K562 (cell line): ENCODE measurements at regions not wholly inside any gene's neighbourhood (a gene's known extent, or its start where the extent isn't known, plus 50 kb on each side); places are given as distances from the start of the nearest gene placed in this dataset.

Experiments used
- C11orf30 ChIP-seq: fragments of 450-650 bp; IDR thresholded peaks from 2 replicates; pipeline ENCODE4 v1.6.1; 2016; ENCODE audit warnings: low read depth, mild to moderate bottlenecking
- CHCHD3 ChIP-seq: fragments of 250-450 bp; sonication (Bioruptor Pico); IDR thresholded peaks from 2 replicates; pipeline ENCODE4 v2.1.2; 2022; ENCODE audit warnings: mild to moderate bottlenecking
- CUX1 ChIP-seq: fragments of 200-800 bp; sonication (Bioruptor generic); IDR thresholded peaks from 2 replicates; pipeline ENCODE4 v1.6.1; 2016; ENCODE audit warnings: missing genetic modification characterization, missing compliant biosample characterization
- ETV1 ChIP-seq: fragments of 450-650 bp; conservative IDR thresholded peaks from 2 replicates; pipeline ENCODE4 v1.6.1; 2016; ENCODE audit warnings: missing genetic modification characterization, control low read depth, low read depth, missing compliant biosample characterization
- GABPA ChIP-seq: fragments of 200-800 bp; sonication (Bioruptor generic); conservative IDR thresholded peaks from 2 replicates; pipeline ENCODE4 v1.6.1; 2016; ENCODE audit warnings: low read depth, missing genetic modification characterization, missing compliant biosample characterization
- HEY1 ChIP-seq: fragments of 250-450 bp; sonication (Bioruptor Pico); IDR thresholded peaks from 2 replicates; pipeline ENCODE4 v1.5.0; 2020; ENCODE audit warnings: mild to moderate bottlenecking, moderate library complexity, borderline replicate concordance
- NR0B1 ChIP-seq: fragments of 450-650 bp; IDR thresholded peaks from one replicate; pipeline ENCODE4 v1.6.1; 2018; ENCODE audit warnings: mild to moderate bottlenecking, moderate library complexity; ENCODE audit not compliant: partially characterized antibody
- POLR2AphosphoS5 ChIP-seq: IDR thresholded peaks from 2 replicates; pipeline ENCODE4 v1.6.1; 2011; ENCODE audit warnings: mild to moderate bottlenecking, low read depth, low read length, moderate library complexity; ENCODE audit not compliant: control insufficient read depth, insufficient read depth
- POLR3G ChIP-seq: IDR thresholded peaks from 2 replicates; pipeline ENCODE4 v1.6.1; 2011; ENCODE audit not compliant: insufficient read length, insufficient replicate concordance; ENCODE audit errors: extremely low read depth
- SRF ChIP-seq, 2 experiments: fragments of 250-450, 450-650 bp in 1 of 2; sonication (Bioruptor Pico) in 1 of 2; sonication (generic) in 1 of 2; formaldehyde crosslinking; IDR thresholded peaks; 2 replicates each; pipeline versions ENCODE4 v1.5.0 to v1.5.1; 2020 to 2022; ENCODE audit warnings: mild to moderate bottlenecking in 1 of 2, missing genetic modification reagents in 1 of 2
- SUPT5H ChIP-seq: fragments of 450-650 bp; IDR thresholded peaks from 2 replicates; pipeline ENCODE4 v1.6.1; 2016
- VEZF1 ChIP-seq: fragments of 200-800 bp; sonication (Bioruptor generic); IDR thresholded peaks from 2 replicates; pipeline ENCODE4 v1.6.1; 2017; ENCODE audit warnings: missing genetic modification characterization, missing compliant biosample characterization
- ZBTB11 ChIP-seq, 3 experiments: fragments of 200-800 bp in 1 of 3; fragments of 250-450 bp in 1 of 3; fragments of 450-650 bp in 1 of 3; sonication (Bioruptor Pico) in 1 of 3; sonication (Bioruptor generic) in 1 of 3; formaldehyde crosslinking in 1 of 3; IDR thresholded peaks; 2 replicates each; pipeline versions ENCODE4 v1.6.1 to v1.8.0; 2016 to 2022; ENCODE audit warnings: mild to moderate bottlenecking in 2 of 3, missing genetic modification characterization in 2 of 3, missing compliant biosample characterization in 1 of 3, moderate library complexity in 1 of 3
- ZNF134 ChIP-seq: fragments of 250-450 bp; sonication (Bioruptor Pico); conservative IDR thresholded peaks from 2 replicates; pipeline ENCODE4 v1.4.0; 2020
- ZNF212 ChIP-seq: fragments of 450-650 bp; formaldehyde crosslinking; IDR thresholded peaks from 2 replicates; pipeline ENCODE4 v1.4.0; 2020; ENCODE audit warnings: mild to moderate bottlenecking
- ZNF224 ChIP-seq: sonication (generic); formaldehyde crosslinking; IDR thresholded peaks from 2 replicates; pipeline ENCODE4 v1.8.0; 2022; ENCODE audit warnings: mild to moderate bottlenecking, missing genetic modification reagents

- no peak for TF ChIP-seq CUX1 (CRISPR knock-in tag)
- no peak for TF ChIP-seq CHCHD3
- peak; percentile 38; the same call in 1 of the 2 replicates for TF ChIP-seq GABPA
- peak; percentile 52 for TF ChIP-seq VEZF1 (CRISPR knock-in tag)
- TF ChIP-seq HEY1, result no peak
- TF ChIP-seq ZNF224, result no peak
- no peak for TF ChIP-seq SUPT5H
- no peak for TF ChIP-seq SRF (CRISPR knock-in tag; IDR thresholded peaks at IDR 0.05)
- TF ChIP-seq C11orf30, result no peak
- TF ChIP-seq ZBTB11 (CRISPR knock-in tag; IDR thresholded peaks at IDR 0.05), result peak in 1 of 3 experiments; percentile 62; a peak in 1 of 6 replicates
- TF ChIP-seq ZNF134 (CRISPR knock-in tag), result no peak
- no peak for TF ChIP-seq ETV1
- TF ChIP-seq NR0B1, result no peak
- TF ChIP-seq POLR2AphosphoS5, result no peak
- TF ChIP-seq ZNF212 (CRISPR knock-in tag), result no peak
- no peak for TF ChIP-seq POLR3G
These were observed 78.8 kb downstream of the MYL12B start (continued) for GRCh38 chr18:3340682-3341097.
